HL-60 (cell line): ENCODE measurements at regions not wholly inside any gene's neighbourhood (a gene's known extent, or its start where the extent isn't known, plus 50 kb on each side); places are given as distances from the start of the nearest gene placed in this dataset.

Source experiments
- DNase-seq, 2 experiments: peaks; one replicate each; pipeline ENCODE4 v3.0.0-alpha.2; 2010 to 2020; ENCODE audit warnings: low read depth in 1 of 2, low spot score in 1 of 2
- H3K27ac ChIP-seq: fragments of 250-450 bp; sonication (Bioruptor Pico); replicated peaks from 2 replicates; pipeline ENCODE4 v1.5.1; 2020; ENCODE audit warnings: mild to moderate bottlenecking, moderate library complexity
- H3K27me3 ChIP-seq: fragments of 250-450 bp; sonication (Bioruptor Pico); 2 replicates; pipeline ENCODE4 v1.5.1; 2021; ENCODE audit warnings: mild to moderate bottlenecking, moderate library complexity; ENCODE audit not compliant: insufficient read depth, poor library complexity, severe bottlenecking
- H3K4me3 ChIP-seq: replicated peaks from 2 replicates; pipeline ENCODE4 v1.5.1; 2011; ENCODE audit warnings: mild to moderate bottlenecking, control low read depth, low read length; ENCODE audit not compliant: insufficient read depth
- GABPA ChIP-seq: IDR thresholded peaks from 2 replicates; pipeline ENCODE4 v1.6.1; 2012; ENCODE audit warnings: low read depth
- POLR2AphosphoS5 ChIP-seq: IDR thresholded peaks from 2 replicates; pipeline ENCODE4 v1.6.1; 2012; ENCODE audit warnings: low read depth
- REST ChIP-seq: IDR thresholded peaks from 2 replicates; pipeline ENCODE4 v1.6.1; 2012; ENCODE audit warnings: low read depth; ENCODE audit not compliant: insufficient replicate concordance
- SPI1 ChIP-seq: IDR thresholded peaks from 2 replicates; pipeline ENCODE4 v1.6.1; 2012; ENCODE audit warnings: low read depth, mild to moderate bottlenecking, borderline replicate concordance
- TF ChIP-seq, protein P1 (sequence below): IDR thresholded peaks from one replicate; pipeline ENCODE4 v1.5.1; 2011; ENCODE audit warnings: low read length, control low read depth, inconsistent platforms; ENCODE audit not compliant: insufficient read depth

GRCh38 chr12:34604631-34605509, 582.6 kb downstream of the ALG10 start:
- no peaks in the 10 kb centered on the region for H3K27me3 ChIP-seq
- DNase-seq = no peak
- no peak for TF ChIP-seq REST
- TF ChIP-seq, protein P1, sequence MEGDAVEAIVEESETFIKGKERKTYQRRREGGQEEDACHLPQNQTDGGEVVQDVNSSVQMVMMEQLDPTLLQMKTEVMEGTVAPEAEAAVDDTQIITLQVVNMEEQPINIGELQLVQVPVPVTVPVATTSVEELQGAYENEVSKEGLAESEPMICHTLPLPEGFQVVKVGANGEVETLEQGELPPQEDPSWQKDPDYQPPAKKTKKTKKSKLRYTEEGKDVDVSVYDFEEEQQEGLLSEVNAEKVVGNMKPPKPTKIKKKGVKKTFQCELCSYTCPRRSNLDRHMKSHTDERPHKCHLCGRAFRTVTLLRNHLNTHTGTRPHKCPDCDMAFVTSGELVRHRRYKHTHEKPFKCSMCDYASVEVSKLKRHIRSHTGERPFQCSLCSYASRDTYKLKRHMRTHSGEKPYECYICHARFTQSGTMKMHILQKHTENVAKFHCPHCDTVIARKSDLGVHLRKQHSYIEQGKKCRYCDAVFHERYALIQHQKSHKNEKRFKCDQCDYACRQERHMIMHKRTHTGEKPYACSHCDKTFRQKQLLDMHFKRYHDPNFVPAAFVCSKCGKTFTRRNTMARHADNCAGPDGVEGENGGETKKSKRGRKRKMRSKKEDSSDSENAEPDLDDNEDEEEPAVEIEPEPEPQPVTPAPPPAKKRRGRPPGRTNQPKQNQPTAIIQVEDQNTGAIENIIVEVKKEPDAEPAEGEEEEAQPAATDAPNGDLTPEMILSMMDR = no peak
- no peak for TF ChIP-seq POLR2AphosphoS5
- no peak for TF ChIP-seq GABPA
- TF ChIP-seq SPI1 = no peak

DNA sequence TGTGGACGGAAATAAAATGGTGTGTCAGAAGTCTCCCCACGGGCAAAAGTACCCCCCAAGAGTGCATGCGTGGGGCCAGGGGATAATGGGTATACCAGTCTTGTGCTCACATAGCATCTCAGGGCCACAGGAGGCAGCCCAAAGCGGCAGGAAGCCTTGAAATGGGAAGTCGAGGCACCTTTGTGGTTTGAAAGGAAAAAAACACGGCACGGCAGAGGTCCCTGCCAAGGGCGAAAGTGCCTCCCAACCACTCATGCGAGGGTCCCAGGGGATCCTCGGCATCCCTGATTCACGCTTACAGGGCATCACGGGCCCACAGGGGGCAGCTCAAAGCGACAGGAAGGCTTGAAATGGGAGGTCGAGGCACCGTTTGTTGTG, 583.2 kb downstream of the ALG10 start:
- no peak for TF ChIP-seq REST
- TF ChIP-seq POLR2AphosphoS5 = no peak
- no peak for TF ChIP-seq SPI1
- TF ChIP-seq, protein P1 = no peak
- no peak for TF ChIP-seq GABPA
- Histone ChIP-seq H3K4me3 (no peak overlapping the region), H3K27me3 (no peaks in the 10 kb centered on the region), H3K27ac (no peak overlapping the region)
- no peak for DNase-seq

More at GRCh38 chr12:34604631-34605509, 582.6 kb downstream of the ALG10 start:
- no peak overlapping the region for H3K4me3 ChIP-seq
- no peak overlapping the region for H3K27ac ChIP-seq

DNA sequence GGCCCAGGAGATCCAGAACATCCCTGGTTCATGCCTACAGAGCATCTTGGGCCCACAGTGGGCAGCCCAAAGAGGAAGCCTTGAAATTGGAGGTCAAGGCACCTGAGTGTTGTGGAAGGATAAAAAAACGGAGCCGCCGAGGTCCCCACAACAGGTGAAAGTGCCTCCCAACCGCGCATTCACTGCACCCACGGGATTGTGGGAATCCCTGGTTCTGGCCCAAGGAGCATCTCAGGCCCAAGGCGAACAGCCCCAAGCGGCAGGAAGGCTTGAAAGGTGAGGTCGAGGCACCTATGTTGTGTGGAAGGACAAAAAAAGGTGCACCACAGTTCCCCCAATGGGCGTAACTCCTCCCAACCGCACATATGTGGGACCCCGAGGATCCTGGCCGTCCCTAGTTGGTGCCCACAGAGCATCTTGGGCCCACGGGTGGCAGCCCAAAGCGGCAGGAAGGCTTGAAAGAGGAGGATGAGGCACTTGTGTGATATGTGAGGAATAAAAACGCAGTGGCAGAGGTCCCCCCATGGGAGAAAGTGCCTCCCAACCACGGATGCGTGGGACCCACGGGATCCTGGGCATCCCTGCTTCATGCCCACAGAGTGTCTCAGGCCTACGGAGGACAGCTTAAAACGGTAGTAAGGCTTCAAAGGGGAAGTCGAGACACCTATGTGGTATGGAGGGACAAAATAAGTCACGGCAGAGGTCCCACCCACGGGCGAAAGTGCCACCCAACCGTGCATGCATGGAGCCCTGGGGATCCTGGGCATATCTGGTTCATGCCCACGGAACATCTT, 583.9 kb downstream of the ALG10 start:
- TF ChIP-seq POLR2AphosphoS5 (no peak), REST (no peak), SPI1 (no peak), GABPA (no peak)
- TF ChIP-seq, protein P1 = no peak
- no peak for DNase-seq
- H3K27ac ChIP-seq = no peak overlapping the region
- no peaks in the 10 kb centered on the region for H3K27me3 ChIP-seq
- H3K4me3 ChIP-seq = no peak overlapping the region
